HepG2 (cell line): ENCODE measurements at regions not wholly inside any gene's neighbourhood (a gene's known extent, or its start where the extent isn't known, plus 50 kb on each side); places are given as distances from the start of the nearest gene placed in this dataset.

Source experiments
- ATAC-seq: fragments of 200-7000 bp; cut with Tn5 transposase; 3 replicates; pipeline ENCODE4 v1.9.1; 2020; ENCODE audit warnings: mild to moderate bottlenecking, moderate library complexity
- BruUV-seq: library from RNA; stranded (reverse); fragments of 400-500 nt; replicated peaks from 2 replicates; lab custom pipeline; 2021; lab: Mats Ljungman, UMichigan
- CTCF ChIA-PET: fragments of 300-600 bp; formaldehyde crosslinking; extraction: SDS; loops from one replicate; lab custom pipeline; 2021; ENCODE audit warnings: low total read pairs, inconsistent platforms, low intra/inter-chr PET ratio; lab: Yijun Ruan, JAX
- POLR2A ChIA-PET: fragments of 350-600 bp; sonication (Branson Sonifier 250); formaldehyde crosslinking; loops from one replicate; lab custom pipeline; 2020; ENCODE audit warnings: antibody characterized with exemption, inconsistent platforms; lab: Yijun Ruan, JAX
- DNase-seq: peaks from one replicate; pipeline ENCODE4 v3.0.0-alpha.2; 2015; ENCODE audit warnings: low spot score
- FAIRE-seq: peaks from 3 replicates; lab custom pipeline; 2011; peaks lifted over from hg19 to GRCh38; lab: Jason Lieb, UNC
- H2AFZ ChIP-seq: one replicate; pipeline ENCODE4 v1.6.1; 2011; ENCODE audit warnings: low read length, inconsistent platforms
- H3K27ac ChIP-seq: fragments of 300-600 bp; 3 replicates; pipeline ENCODE4 v1.8.0; 2011; ENCODE audit warnings: mixed run types, mild to moderate bottlenecking, mixed read lengths, low read length, inconsistent platforms; ENCODE audit not compliant: insufficient read depth; ENCODE audit errors: extremely low read length
- H3K27me3 ChIP-seq, 2 experiments: fragments of 200-600 bp in 1 of 2; 2 replicates in 1 of 2; 3 replicates in 1 of 2; pipeline versions ENCODE4 v1.6.0 to v1.8.0; 2011; ENCODE audit warnings: low read length in 2 of 2, mild to moderate bottlenecking in 2 of 2, moderate library complexity in 2 of 2, inconsistent platforms in 1 of 2; ENCODE audit not compliant: insufficient read depth in 2 of 2, control insufficient read depth in 1 of 2
- H3K36me3 ChIP-seq, 2 experiments: fragments of 200-600 bp in 1 of 2; replicated peaks in 1 of 2; 2 replicates in 1 of 2; 3 replicates in 1 of 2; pipeline versions ENCODE4 v1.5.1 to v1.8.0; 2011; ENCODE audit warnings: low read length in 2 of 2, inconsistent platforms in 1 of 2; ENCODE audit not compliant: insufficient read depth in 2 of 2, control insufficient read depth in 1 of 2
- H3K4me1 ChIP-seq: 2 replicates; pipeline ENCODE4 v1.5.1; 2012; ENCODE audit warnings: low read length, inconsistent platforms; ENCODE audit not compliant: insufficient read depth
- H3K4me2 ChIP-seq: 2 replicates; pipeline ENCODE4 v1.6.0; 2011; ENCODE audit warnings: low read depth, low read length, inconsistent platforms
- H3K4me3 ChIP-seq, 3 experiments: fragments of 200-600 bp in 1 of 3; sonication (generic), shearing (Covaris generic) in 1 of 3; replicated peaks in 1 of 3; 2 replicates each; pipeline ENCODE4 v1.5.1; 2011 to 2016; ENCODE audit warnings: low read length in 3 of 3, inconsistent platforms in 2 of 3, low read depth in 2 of 3, mild to moderate bottlenecking in 2 of 3, control low read depth in 1 of 3, mixed read lengths in 1 of 3; ENCODE audit not compliant: insufficient read depth in 1 of 3
- H3K79me2 ChIP-seq: one replicate; pipeline ENCODE4 v1.6.1; 2011; ENCODE audit warnings: low read length, inconsistent platforms; ENCODE audit not compliant: insufficient read depth
- H3K9ac ChIP-seq: 2 replicates; pipeline ENCODE4 v1.6.0; 2011; ENCODE audit warnings: mild to moderate bottlenecking, low read depth, low read length, inconsistent platforms; ENCODE audit not compliant: insufficient read depth
- H3K9me3 ChIP-seq: 2 replicates; pipeline ENCODE4 v1.5.1; 2012; ENCODE audit warnings: mild to moderate bottlenecking, low read length
- H4K20me1 ChIP-seq: 2 replicates; pipeline ENCODE4 v1.6.0; 2011; ENCODE audit warnings: inconsistent platforms, mild to moderate bottlenecking, low read length, moderate library complexity; ENCODE audit not compliant: insufficient read depth
- ESRRA ChIP-seq: sonication (generic); formaldehyde crosslinking; IDR thresholded peaks from 2 replicates; pipeline ENCODE4 v1.5.1; 2020; ENCODE audit warnings: mild to moderate bottlenecking, low read depth, missing genetic modification reagents
- GABPA ChIP-seq, 2 experiments: IDR thresholded peaks; 2 replicates each; pipeline ENCODE4 v1.6.1; 2011 to 2016; ENCODE audit warnings: low read depth in 2 of 2, low read length in 1 of 2, missing biosample characterization in 1 of 2, missing genetic modification characterization in 1 of 2
- HDAC1 ChIP-seq: sonication (generic); formaldehyde crosslinking; IDR thresholded peaks from 2 replicates; pipeline ENCODE4 v1.5.1; 2020; ENCODE audit warnings: mild to moderate bottlenecking, missing genetic modification reagents
- TOPORS ChIP-seq: sonication (generic); formaldehyde crosslinking; IDR thresholded peaks from 2 replicates; pipeline ENCODE4 v1.8.0; 2023; ENCODE audit warnings: mild to moderate bottlenecking, missing genetic modification reagents
- YEATS2 ChIP-seq: sonication (generic); formaldehyde crosslinking; IDR thresholded peaks from 2 replicates; pipeline ENCODE4 v1.4.0; 2020; ENCODE audit warnings: missing genetic modification reagents, borderline replicate concordance
- ZNF343 ChIP-seq: sonication (generic); formaldehyde crosslinking; IDR thresholded peaks from 2 replicates; pipeline ENCODE4 v1.4.0; 2020; ENCODE audit warnings: mild to moderate bottlenecking, missing genetic modification reagents
- ZNF513 ChIP-seq: sonication (generic); formaldehyde crosslinking; conservative IDR thresholded peaks from 2 replicates; pipeline ENCODE4 v1.5.0; 2020; ENCODE audit warnings: missing genetic modification reagents
- ZNF781 ChIP-seq: sonication (generic); formaldehyde crosslinking; IDR thresholded peaks from 2 replicates; pipeline ENCODE4 v1.5.1; 2020; ENCODE audit warnings: borderline replicate concordance, mild to moderate bottlenecking, missing genetic modification reagents; ENCODE audit errors: not compliant biosample characterization
- WGBS: methylation state at CpG from one replicate; pipeline ENCODE4 v1.1.6; 2017; ENCODE audit warnings: low lambda C conversion rate; 5-methylcytosine and 5-hydroxymethylcytosine counted together
- in situ Hi-C: cut with HindIII; loops from 2 replicates; pipeline ENCODE4 v1.10.0; 2017; ENCODE audit warnings: low pct_unique_long_range_greater_than_20kb; ENCODE audit not compliant: extremely low pct_ligation_motif_present
- intact Hi-C: fragments of 100-400 bp; cut with micrococcal nuclease; formaldehyde crosslinking; loops from one replicate; pipeline ENCODE4 v1.10.0; 2022; ENCODE audit not compliant: unreplicated experiment
- TF ChIP-seq, protein P1 (sequence below): sonication (generic); formaldehyde crosslinking; IDR thresholded peaks from 2 replicates; pipeline ENCODE4 v1.8.0; 2022; ENCODE audit warnings: missing genetic modification reagents, mild to moderate bottlenecking, inconsistent platforms, borderline replicate concordance

- H3K79me2 ChIP-seq = no peaks in the 10 kb centered on the region
- H3K4me3 ChIP-seq = no peak overlapping the region
- ChIA-PET CTCF (no interaction called here), POLR2A (no interaction called here)
- H3K36me3 ChIP-seq = no peaks in the 10 kb centered on the region
- DNase-seq = no peak
- no peak for ATAC-seq
- intact Hi-C loops = no loop called here
- in situ Hi-C loops = no loop called here
- H4K20me1 ChIP-seq = no peaks in the 10 kb centered on the region
- no peaks in the 10 kb centered on the region for H3K27me3 ChIP-seq
- 0% methylated on average over 2 of the region's 2 CpGs for WGBS
- TF ChIP-seq ESRRA (CRISPR knock-in tag) (no peak), ZNF343 (CRISPR knock-in tag) (no peak)
- no TSS peak for BruUV-seq
- peaks cover 11% of the 10 kb centered on the region; the same call in 1 of the 2 replicates for H3K9me3 ChIP-seq
- no peaks in the 10 kb centered on the region for H3K4me1 ChIP-seq
- no peak overlapping the region for H2AFZ ChIP-seq
- no peak overlapping the region for H3K27ac ChIP-seq
- H3K9ac ChIP-seq = no peak overlapping the region
- FAIRE-seq = no peak
- no peak overlapping the region for H3K4me2 ChIP-seq
These were observed 94.4 kb downstream of the TMCO5A start for GRCh38 chr15:38028869-38029268.

GRCh38 chr15:38029736-38030135 is 95.3 kb downstream of the TMCO5A start:
- H3K9ac ChIP-seq = no peak overlapping the region
- no peak overlapping the region for H3K27ac ChIP-seq
- ChIA-PET POLR2A (no interaction called here), CTCF (no interaction called here)
- H3K4me2 ChIP-seq = no peak overlapping the region
- no peak for TF ChIP-seq TOPORS (CRISPR knock-in tag)
- no peak for TF ChIP-seq GABPA (IDR thresholded peaks at IDR 0.05; ENCODE audit: low read depth, low read length)
- TF ChIP-seq GABPA (CRISPR knock-in tag; IDR thresholded peaks at IDR 0.05; ENCODE audit: low read depth) = no peak
- TF ChIP-seq, protein P1, sequence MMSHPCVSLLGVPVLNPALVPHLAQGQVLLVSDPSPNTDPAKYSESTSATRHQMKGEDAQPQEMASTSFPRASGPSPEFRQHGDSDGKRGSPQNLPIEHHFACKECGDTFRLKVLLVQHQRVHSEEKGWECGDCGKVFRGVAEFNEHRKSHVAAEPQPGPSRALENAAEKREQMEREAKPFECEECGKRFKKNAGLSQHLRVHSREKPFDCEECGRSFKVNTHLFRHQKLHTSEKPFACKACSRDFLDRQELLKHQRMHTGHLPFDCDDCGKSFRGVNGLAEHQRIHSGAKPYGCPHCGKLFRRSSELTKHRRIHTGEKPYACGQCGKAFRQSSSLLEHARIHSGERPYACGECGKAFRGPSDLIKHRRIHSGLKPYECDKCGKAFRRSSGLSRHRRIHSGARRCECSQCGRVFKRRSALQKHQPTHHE = no peak
- no peak for TF ChIP-seq HDAC1 (CRISPR knock-in tag)
- TF ChIP-seq ZNF513 (CRISPR knock-in tag) = no peak
- TF ChIP-seq ZNF781 (CRISPR knock-in tag) = no peak
- no peak for TF ChIP-seq YEATS2 (CRISPR knock-in tag)
- TF ChIP-seq, all 625 proteins: peak for 0
- DNase-seq (no peak), FAIRE-seq (no peak), ATAC-seq (no peak)
- Histone ChIP-seq H3K36me3 (no peaks in the 10 kb centered on the region), H2AFZ (no peak overlapping the region), H3K9me3 (peaks cover 11% of the 10 kb centered on the region; the same call in 1 of the 2 replicates), H3K79me2 (no peaks in the 10 kb centered on the region), H3K4me1 (no peaks in the 10 kb centered on the region), H4K20me1 (no peaks in the 10 kb centered on the region), H3K27me3 (no peaks in the 10 kb centered on the region), H3K4me3 (no peak overlapping the region)
- BruUV-seq = no TSS peak
- 3% methylated on average over 3 of the region's 3 CpGs for WGBS
- intact Hi-C loops (no loop called here), in situ Hi-C loops (no loop called here)
